HL-60 (cell line): ENCODE measurements at regions not wholly inside any gene's neighbourhood (a gene's known extent, or its start where the extent isn't known, plus 50 kb on each side); places are given as distances from the start of the nearest gene placed in this dataset.

ENCODE experiments used
- DNase-seq, 2 experiments: peaks; one replicate each; pipeline ENCODE4 v3.0.0-alpha.2; 2010 to 2020; ENCODE audit warnings: low read depth in 1 of 2, low spot score in 1 of 2
- H3K27ac ChIP-seq: fragments of 250-450 bp; sonication (Bioruptor Pico); replicated peaks from 2 replicates; pipeline ENCODE4 v1.5.1; 2020; ENCODE audit warnings: mild to moderate bottlenecking, moderate library complexity
- H3K27me3 ChIP-seq: fragments of 250-450 bp; sonication (Bioruptor Pico); 2 replicates; pipeline ENCODE4 v1.5.1; 2021; ENCODE audit warnings: mild to moderate bottlenecking, moderate library complexity; ENCODE audit not compliant: insufficient read depth, poor library complexity, severe bottlenecking
- H3K4me3 ChIP-seq: replicated peaks from 2 replicates; pipeline ENCODE4 v1.5.1; 2011; ENCODE audit warnings: mild to moderate bottlenecking, control low read depth, low read length; ENCODE audit not compliant: insufficient read depth
- GABPA ChIP-seq: IDR thresholded peaks from 2 replicates; pipeline ENCODE4 v1.6.1; 2012; ENCODE audit warnings: low read depth
- POLR2AphosphoS5 ChIP-seq: IDR thresholded peaks from 2 replicates; pipeline ENCODE4 v1.6.1; 2012; ENCODE audit warnings: low read depth
- SPI1 ChIP-seq: IDR thresholded peaks from 2 replicates; pipeline ENCODE4 v1.6.1; 2012; ENCODE audit warnings: low read depth, mild to moderate bottlenecking, borderline replicate concordance
- TF ChIP-seq, protein P1 (sequence below): IDR thresholded peaks from one replicate; pipeline ENCODE4 v1.5.1; 2011; ENCODE audit warnings: low read length, control low read depth, inconsistent platforms; ENCODE audit not compliant: insufficient read depth
- TF ChIP-seq, protein P2 (sequence below): IDR thresholded peaks from 2 replicates; pipeline ENCODE4 v1.6.1; 2012; ENCODE audit warnings: low read depth; ENCODE audit not compliant: insufficient replicate concordance

DNA sequence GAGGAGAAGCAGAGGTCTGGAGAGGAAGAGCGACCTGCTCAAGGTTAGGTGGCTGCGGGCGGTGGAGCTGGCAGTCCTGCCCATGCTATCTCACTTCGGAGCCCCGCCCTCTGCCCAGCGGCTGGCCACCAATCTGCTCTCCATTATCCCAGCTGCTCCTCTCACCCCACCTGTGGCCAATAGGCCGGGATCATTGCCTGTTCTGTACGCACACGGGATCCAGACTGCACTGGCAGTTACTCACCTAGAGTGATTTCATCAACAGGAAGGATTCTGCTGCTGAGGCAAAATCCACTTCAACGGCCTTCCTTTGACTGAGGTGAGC lies 100.6 kb downstream of the TLE3 start:
- H3K4me3 ChIP-seq: no peak overlapping the region
- DNase-seq: no peak
- no peak overlapping the region for H3K27ac ChIP-seq
- TF ChIP-seq, protein P1, sequence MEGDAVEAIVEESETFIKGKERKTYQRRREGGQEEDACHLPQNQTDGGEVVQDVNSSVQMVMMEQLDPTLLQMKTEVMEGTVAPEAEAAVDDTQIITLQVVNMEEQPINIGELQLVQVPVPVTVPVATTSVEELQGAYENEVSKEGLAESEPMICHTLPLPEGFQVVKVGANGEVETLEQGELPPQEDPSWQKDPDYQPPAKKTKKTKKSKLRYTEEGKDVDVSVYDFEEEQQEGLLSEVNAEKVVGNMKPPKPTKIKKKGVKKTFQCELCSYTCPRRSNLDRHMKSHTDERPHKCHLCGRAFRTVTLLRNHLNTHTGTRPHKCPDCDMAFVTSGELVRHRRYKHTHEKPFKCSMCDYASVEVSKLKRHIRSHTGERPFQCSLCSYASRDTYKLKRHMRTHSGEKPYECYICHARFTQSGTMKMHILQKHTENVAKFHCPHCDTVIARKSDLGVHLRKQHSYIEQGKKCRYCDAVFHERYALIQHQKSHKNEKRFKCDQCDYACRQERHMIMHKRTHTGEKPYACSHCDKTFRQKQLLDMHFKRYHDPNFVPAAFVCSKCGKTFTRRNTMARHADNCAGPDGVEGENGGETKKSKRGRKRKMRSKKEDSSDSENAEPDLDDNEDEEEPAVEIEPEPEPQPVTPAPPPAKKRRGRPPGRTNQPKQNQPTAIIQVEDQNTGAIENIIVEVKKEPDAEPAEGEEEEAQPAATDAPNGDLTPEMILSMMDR: no peak
- TF ChIP-seq GABPA (no peak), POLR2AphosphoS5 (no peak), SPI1 (no peak)
- TF ChIP-seq, protein P2, sequence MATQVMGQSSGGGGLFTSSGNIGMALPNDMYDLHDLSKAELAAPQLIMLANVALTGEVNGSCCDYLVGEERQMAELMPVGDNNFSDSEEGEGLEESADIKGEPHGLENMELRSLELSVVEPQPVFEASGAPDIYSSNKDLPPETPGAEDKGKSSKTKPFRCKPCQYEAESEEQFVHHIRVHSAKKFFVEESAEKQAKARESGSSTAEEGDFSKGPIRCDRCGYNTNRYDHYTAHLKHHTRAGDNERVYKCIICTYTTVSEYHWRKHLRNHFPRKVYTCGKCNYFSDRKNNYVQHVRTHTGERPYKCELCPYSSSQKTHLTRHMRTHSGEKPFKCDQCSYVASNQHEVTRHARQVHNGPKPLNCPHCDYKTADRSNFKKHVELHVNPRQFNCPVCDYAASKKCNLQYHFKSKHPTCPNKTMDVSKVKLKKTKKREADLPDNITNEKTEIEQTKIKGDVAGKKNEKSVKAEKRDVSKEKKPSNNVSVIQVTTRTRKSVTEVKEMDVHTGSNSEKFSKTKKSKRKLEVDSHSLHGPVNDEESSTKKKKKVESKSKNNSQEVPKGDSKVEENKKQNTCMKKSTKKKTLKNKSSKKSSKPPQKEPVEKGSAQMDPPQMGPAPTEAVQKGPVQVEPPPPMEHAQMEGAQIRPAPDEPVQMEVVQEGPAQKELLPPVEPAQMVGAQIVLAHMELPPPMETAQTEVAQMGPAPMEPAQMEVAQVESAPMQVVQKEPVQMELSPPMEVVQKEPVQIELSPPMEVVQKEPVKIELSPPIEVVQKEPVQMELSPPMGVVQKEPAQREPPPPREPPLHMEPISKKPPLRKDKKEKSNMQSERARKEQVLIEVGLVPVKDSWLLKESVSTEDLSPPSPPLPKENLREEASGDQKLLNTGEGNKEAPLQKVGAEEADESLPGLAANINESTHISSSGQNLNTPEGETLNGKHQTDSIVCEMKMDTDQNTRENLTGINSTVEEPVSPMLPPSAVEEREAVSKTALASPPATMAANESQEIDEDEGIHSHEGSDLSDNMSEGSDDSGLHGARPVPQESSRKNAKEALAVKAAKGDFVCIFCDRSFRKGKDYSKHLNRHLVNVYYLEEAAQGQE: no peak
- no peaks in the 10 kb centered on the region for H3K27me3 ChIP-seq
